ENCODE measurements at regions not wholly inside any gene's neighbourhood (a gene's known extent, or its start where the extent isn't known, plus 50 kb on each side); places are given as distances from the start of the nearest gene placed in this dataset.

GRCh38 chr6:140538926-140539325 is 1164.5 kb upstream of the CITED2 start:
- DNase-seq (ENCODE audit: low read depth): peak; percentile 33
- TF ChIP-seq CTCF (IDR thresholded peaks at IDR 0.05; ENCODE audit: insufficient read depth, low read depth, low read length, missing control alignments): no peak
- H3K4me3 ChIP-seq (ENCODE audit: low read length): no peak overlapping the region

- no peak overlapping the region for H3K4me3 ChIP-seq (ENCODE audit: low read length)
- TF ChIP-seq CTCF (IDR thresholded peaks at IDR 0.05; ENCODE audit: insufficient read depth, low read depth, low read length, missing control alignments): no peak
- DNase-seq (ENCODE audit: low read depth): peak; percentile 90
These were observed 1163.6 kb upstream of the CITED2 start for GRCh38 chr6:140537834-140538705.

- no peak overlapping the region for H3K4me3 ChIP-seq (ENCODE audit: low read length)
- no peak for DNase-seq (ENCODE audit: low read depth)
- TF ChIP-seq CTCF (IDR thresholded peaks at IDR 0.05; ENCODE audit: insufficient read depth, low read depth, low read length, missing control alignments): no peak
These were observed 1162.8 kb upstream of the CITED2 start for GRCh38 chr6:140537211-140537610.

GRCh38 chr6:140535511-140535910 is 1161.1 kb upstream of the CITED2 start:
- peak; percentile 67 for DNase-seq (ENCODE audit: low read depth)
- no peak for TF ChIP-seq CTCF (IDR thresholded peaks at IDR 0.05; ENCODE audit: insufficient read depth, low read depth, low read length, missing control alignments)
- H3K4me3 ChIP-seq (ENCODE audit: low read length): no peak overlapping the region

- TF ChIP-seq CTCF (IDR thresholded peaks at IDR 0.05; ENCODE audit: insufficient read depth, low read depth, low read length, missing control alignments): no peak
- no peak overlapping the region for H3K4me3 ChIP-seq (ENCODE audit: low read length)
- no peak for DNase-seq (ENCODE audit: low read depth)
These were observed 1159.1 kb upstream of the CITED2 start for GRCh38 chr6:140533526-140533925.

- TF ChIP-seq CTCF (IDR thresholded peaks at IDR 0.05; ENCODE audit: insufficient read depth, low read depth, low read length, missing control alignments): no peak
- DNase-seq (ENCODE audit: low read depth): no peak
- H3K4me3 ChIP-seq (ENCODE audit: low read length): no peak overlapping the region
These were observed 1130.3 kb upstream of the CITED2 start for GRCh38 chr6:140504776-140505175.

GRCh38 chr6:140500849-140501248 is 1126.4 kb upstream of the CITED2 start:
- no peak for TF ChIP-seq CTCF (IDR thresholded peaks at IDR 0.05; ENCODE audit: insufficient read depth, low read depth, low read length, missing control alignments)
- no peak overlapping the region for H3K4me3 ChIP-seq (ENCODE audit: low read length)
- DNase-seq (ENCODE audit: low read depth): peak; percentile 5

All from epithelial cell of esophagus (primary cell).